Bronchial epithelial cell (primary cell): ENCODE measurements at regions not wholly inside any gene's neighbourhood (a gene's known extent, or its start where the extent isn't known, plus 50 kb on each side); places are given as distances from the start of the nearest gene placed in this dataset.

Source experiments
- DNase-seq: peaks from one replicate; pipeline ENCODE4 v3.0.0-alpha.2; 2010; ENCODE audit warnings: low read depth
- FAIRE-seq: peaks from 2 replicates; lab custom pipeline; 2011; peaks lifted over from hg19 to GRCh38; lab: Jason Lieb, UNC
- H3K27me3 ChIP-seq: 2 replicates; pipeline ENCODE4 v1.5.1; 2011; ENCODE audit warnings: low read length; ENCODE audit not compliant: control insufficient read depth, insufficient read depth
- H3K36me3 ChIP-seq: 2 replicates; pipeline ENCODE4 v1.5.1; 2011; ENCODE audit warnings: low read length; ENCODE audit not compliant: control insufficient read depth, insufficient read depth
- H3K4me3 ChIP-seq: 2 replicates; pipeline ENCODE4 v1.5.1; 2011; ENCODE audit warnings: mild to moderate bottlenecking, low read depth, low read length, control low read depth
- CTCF ChIP-seq: IDR thresholded peaks from 2 replicates; pipeline ENCODE4 v1.5.1; 2011; ENCODE audit warnings: mild to moderate bottlenecking, moderate library complexity, low read length, control low read depth, inconsistent platforms; ENCODE audit not compliant: insufficient read depth, severe bottlenecking

- no peak for DNase-seq
- Histone ChIP-seq H3K4me3 (no peak overlapping the region), H3K27me3 (no peaks in the 10 kb centered on the region), H3K36me3 (no peaks in the 10 kb centered on the region)
- no peak for TF ChIP-seq CTCF
- FAIRE-seq: no peak
Observed at GRCh38 chr12:11564984-11565651, 84.4 kb upstream of the ETV6 start.

- TF ChIP-seq CTCF: no peak
- DNase-seq (no peak), FAIRE-seq (no peak)
- Histone ChIP-seq H3K27me3 (no peaks in the 10 kb centered on the region), H3K4me3 (no peak overlapping the region), H3K36me3 (no peaks in the 10 kb centered on the region)
Observed at GRCh38 chr12:11565752-11566151, 83.7 kb upstream of the ETV6 start.

GRCh38 chr12:11568155-11568761 is 81.2 kb upstream of the ETV6 start:
- no peak for FAIRE-seq

GRCh38 chr12:11568762-11569478 is 80.6 kb upstream of the ETV6 start:
- H3K36me3 ChIP-seq: no peaks in the 10 kb centered on the region
- no peak overlapping the region for H3K4me3 ChIP-seq
- no peak for FAIRE-seq
- no peak for DNase-seq
- H3K27me3 ChIP-seq: no peaks in the 10 kb centered on the region
- TF ChIP-seq CTCF: no peak

More at GRCh38 chr12:11568155-11568761, 81.2 kb upstream of the ETV6 start:
- TF ChIP-seq CTCF: no peak
- no peaks in the 10 kb centered on the region for H3K36me3 ChIP-seq
- no peaks in the 10 kb centered on the region for H3K27me3 ChIP-seq
- no peak overlapping the region for H3K4me3 ChIP-seq
- DNase-seq: no peak

- FAIRE-seq (no peak), DNase-seq (no peak)
- Histone ChIP-seq H3K27me3 (no peaks in the 10 kb centered on the region), H3K4me3 (no peak overlapping the region), H3K36me3 (no peaks in the 10 kb centered on the region)
- TF ChIP-seq CTCF: no peak
Observed at GRCh38 chr12:11569716-11570115, 79.8 kb upstream of the ETV6 start.
